Omental fat pad (tissue), 3 donors: ENCODE measurements at regions not wholly inside any gene's neighbourhood (a gene's known extent, or its start where the extent isn't known, plus 50 kb on each side); places are given as distances from the start of the nearest gene placed in this dataset.

Experiments
- ATAC-seq: fragments of 150-250 bp; one replicate; pipeline ENCODE4 v1.9.1; 2016; ENCODE audit warnings: mild to moderate bottlenecking, moderate library complexity; ENCODE audit not compliant: low FRiP score
- DNase-seq: peaks from one replicate; pipeline ENCODE4 v3.0.0-alpha.2; 2019; ENCODE audit warnings: low spot score
- CTCF ChIP-seq, 3 donors: fragments of 450-650 bp; IDR thresholded peaks; one replicate each; pipeline ENCODE4 v1.5.1; 2016 to 2017; ENCODE audit warnings: antibody characterized with exemption in 3 of 3, mild to moderate bottlenecking in 3 of 3, moderate library complexity in 2 of 3

- DNase-seq = no peak
- ATAC-seq = no peak
- no peak for TF ChIP-seq CTCF (IDR thresholded peaks at IDR 0.05)
Observed at GRCh38 chr3:22296601-22297000, 545.6 kb upstream of the ZNF385D start.

DNA sequence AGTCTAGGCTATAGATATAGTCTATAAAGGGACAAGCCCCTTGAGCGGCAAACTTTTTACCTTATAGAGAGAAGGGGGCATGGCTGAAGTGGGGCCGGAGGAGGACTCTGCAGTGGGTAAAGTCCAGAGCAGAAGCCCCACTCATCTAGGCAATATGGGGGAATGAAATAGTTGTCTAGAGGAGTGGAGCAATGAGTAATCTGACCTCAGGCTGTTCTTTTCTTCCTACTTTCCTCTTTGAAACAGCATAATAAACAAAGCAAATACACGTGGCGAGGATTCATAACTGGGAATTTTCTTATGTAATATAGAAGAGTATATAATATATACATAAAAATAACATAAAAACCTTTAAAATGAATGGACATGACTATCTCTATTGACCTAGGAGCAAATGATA is 546.4 kb upstream of the ZNF385D start:
- DNase-seq (no peak), ATAC-seq (no peak)
- TF ChIP-seq CTCF (IDR thresholded peaks at IDR 0.05) = no peak

DNA sequence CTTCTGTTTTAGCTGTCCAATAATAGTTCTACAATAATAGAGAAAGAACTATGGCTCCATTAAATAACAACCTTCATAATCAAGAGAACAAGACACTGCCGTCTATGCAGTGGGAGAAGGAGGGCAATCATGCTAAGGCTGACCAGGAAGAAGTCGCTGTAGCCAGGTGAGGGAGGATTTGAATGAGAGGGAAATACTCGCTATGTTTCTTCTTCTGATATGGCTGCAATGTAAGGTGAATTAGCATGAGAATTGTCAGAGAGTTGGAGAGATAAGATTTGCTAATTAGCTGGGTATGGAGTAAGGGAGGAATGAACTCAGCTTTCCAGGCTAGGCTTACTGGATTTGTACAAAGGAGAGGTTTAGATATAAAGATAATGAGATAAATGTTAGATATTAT is 555.4 kb upstream of the ZNF385D start:
- no peak for TF ChIP-seq CTCF (IDR thresholded peaks at IDR 0.05)
- DNase-seq = no peak
- ATAC-seq = no peak

GRCh38 chr3:22308871-22309270 is 557.9 kb upstream of the ZNF385D start:
- ATAC-seq = no peak
- TF ChIP-seq CTCF (IDR thresholded peaks at IDR 0.05) = no peak
- DNase-seq = no peak

DNA sequence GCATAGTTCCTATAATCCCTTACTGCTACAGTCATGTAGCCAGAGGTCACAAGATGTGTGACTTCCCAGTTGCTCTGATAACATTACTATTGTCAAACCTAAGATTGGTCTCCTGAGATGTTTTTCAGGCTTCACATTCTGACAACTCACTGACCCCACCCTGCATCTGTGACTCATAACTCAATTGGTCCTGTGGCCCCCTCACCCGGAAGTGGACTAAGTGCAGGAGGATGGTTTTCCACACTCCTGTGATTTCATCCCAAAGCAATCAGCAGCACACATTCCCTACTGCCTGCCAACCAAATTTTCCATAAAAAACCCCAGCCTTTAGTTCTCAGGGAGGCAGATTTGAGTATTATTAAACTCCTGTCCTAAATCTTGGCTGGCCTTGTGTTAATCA is 564.9 kb upstream of the ZNF385D start:
- ATAC-seq (no peak), DNase-seq (no peak)
- TF ChIP-seq CTCF (IDR thresholded peaks at IDR 0.05) = no peak

DNA sequence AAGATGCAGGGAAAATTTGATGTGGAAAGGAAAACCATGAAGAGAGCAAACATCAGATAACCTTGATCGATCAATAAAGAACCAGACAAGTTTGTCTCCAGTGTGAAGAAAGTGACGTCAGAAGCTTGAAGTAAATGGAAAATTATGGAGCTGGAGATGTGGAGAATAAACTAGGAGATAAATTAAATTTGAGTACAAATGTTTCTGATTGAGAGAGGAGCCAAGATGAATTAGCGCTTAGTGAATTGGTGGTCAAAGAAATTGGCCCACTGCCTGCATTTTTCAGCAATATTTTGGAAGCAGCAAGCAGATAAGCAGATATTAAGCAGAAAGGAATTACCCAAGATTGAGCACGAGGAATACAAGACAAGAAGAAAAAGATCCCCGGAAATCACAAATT is 567.3 kb upstream of the ZNF385D start:
- TF ChIP-seq CTCF (IDR thresholded peaks at IDR 0.05) = no peak
- ATAC-seq (no peak), DNase-seq (no peak)

DNA sequence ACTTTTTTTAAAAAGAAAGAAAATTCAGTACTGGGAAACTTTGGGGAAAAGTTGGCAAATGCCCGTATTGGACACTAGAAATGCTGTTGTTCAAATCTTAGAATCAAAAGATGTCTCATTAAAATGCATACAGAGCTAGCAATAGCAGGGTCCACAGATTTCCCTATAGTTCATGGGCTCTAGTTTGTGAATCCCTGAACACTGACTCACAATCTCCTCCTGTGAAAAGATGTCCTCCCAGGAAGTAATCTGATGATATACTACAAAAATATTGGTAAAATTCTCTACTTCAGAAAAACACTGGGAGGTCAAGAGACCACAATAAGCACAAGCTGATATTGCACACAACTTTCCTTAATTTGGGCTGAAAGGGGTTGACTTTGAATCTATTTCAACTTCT is 568.4 kb upstream of the ZNF385D start:
- DNase-seq (no peak), ATAC-seq (no peak)
- TF ChIP-seq CTCF (IDR thresholded peaks at IDR 0.05) = no peak
